Adrenal gland (tissue), 9 donors: ENCODE measurements at regions not wholly inside any gene's neighbourhood (a gene's known extent, or its start where the extent isn't known, plus 50 kb on each side); places are given as distances from the start of the nearest gene placed in this dataset.

Source experiments
- DNase-seq, 7 donors: peaks; one replicate each; pipeline ENCODE4 v3.0.0-alpha.2; 2019 to 2020
- H3K27ac ChIP-seq, 5 donors: fragments of 200-600 bp; sonication (generic) in 4 of 5; 1 replicate in 3 of 5; 2 replicates in 2 of 5; pipeline versions ENCODE4 v1.5.1 to v1.8.0; 2016 to 2020; ENCODE audit warnings: mild to moderate bottlenecking in 1 of 5
- H3K27me3 ChIP-seq: fragments of 200-600 bp; 2 replicates; pipeline ENCODE4 v1.8.0; 2021
- H3K36me3 ChIP-seq, 2 donors: fragments of 200-600 bp; replicated peaks in 1 of 2; 1 replicate in 1 of 2; 2 replicates in 1 of 2; pipeline versions ENCODE4 v1.5.1 to v1.8.0; 2018 to 2022
- H3K4me1 ChIP-seq, 2 donors: fragments of 200-600 bp; replicated peaks in 1 of 2; 1 replicate in 1 of 2; 2 replicates in 1 of 2; pipeline versions ENCODE4 v1.5.1 to v1.8.0; 2018 to 2021
- H3K4me3 ChIP-seq, 4 donors: fragments of 200-600 bp; sonication (generic) in 3 of 4; one replicate each; pipeline ENCODE4 v1.5.1; 2016 to 2018
- H3K9me3 ChIP-seq, 3 donors: fragments of 200-600 bp; sonication (generic) in 1 of 3; replicated peaks in 1 of 3; 1 replicate in 2 of 3; 2 replicates in 1 of 3; pipeline versions ENCODE4 v1.5.1 to v1.8.0; 2016 to 2021
- POLR2A ChIP-seq, 2 donors: fragments of 450-650 bp; IDR thresholded peaks; one replicate each; pipeline ENCODE4 v1.6.1; 2017; ENCODE audit warnings: antibody characterized with exemption in 2 of 2, mild to moderate bottlenecking in 2 of 2, moderate library complexity in 1 of 2
- WGBS, 4 donors: extraction: QIAGEN DNeasy Blood & Tissue Kit in 2 of 4; methylation state at CpG; one replicate each; pipeline versions ENCODE4 v1.1.5 to v1.1.7; 2013 to 2017; 5-methylcytosine and 5-hydroxymethylcytosine counted together
- intact Hi-C, 2 donors: fragments of 100-400 bp; cut with DNase I; formaldehyde crosslinking; loops; one replicate each; pipeline versions ENCODE4 v1.14.1 to v1.15.0; 2022 to 2023
- TF ChIP-seq, protein P1 (sequence below), 6 experiments: fragments of 450-650 bp in 4 of 6; fragments of 200-600 bp in 2 of 6; sonication (generic) in 1 of 6; IDR thresholded peaks; 1 replicate in 5 of 6; 2 replicates in 1 of 6; pipeline versions ENCODE4 v1.5.1 to v1.8.0; 2016 to 2021; ENCODE audit warnings: antibody characterized with exemption in 6 of 6, mild to moderate bottlenecking in 2 of 6, moderate library complexity in 1 of 6
- donor health status: healthy with polysubstance abuse.
- donor health status: Bipolar disorder and iron deficiency.
- donor health status: DM: yes; HTN: yes; CAD: no.
- donor health status: DM: no; HTN: no; CAD: no.
- donor health status: DM: no; HTN: no; CAD: no.

DNA sequence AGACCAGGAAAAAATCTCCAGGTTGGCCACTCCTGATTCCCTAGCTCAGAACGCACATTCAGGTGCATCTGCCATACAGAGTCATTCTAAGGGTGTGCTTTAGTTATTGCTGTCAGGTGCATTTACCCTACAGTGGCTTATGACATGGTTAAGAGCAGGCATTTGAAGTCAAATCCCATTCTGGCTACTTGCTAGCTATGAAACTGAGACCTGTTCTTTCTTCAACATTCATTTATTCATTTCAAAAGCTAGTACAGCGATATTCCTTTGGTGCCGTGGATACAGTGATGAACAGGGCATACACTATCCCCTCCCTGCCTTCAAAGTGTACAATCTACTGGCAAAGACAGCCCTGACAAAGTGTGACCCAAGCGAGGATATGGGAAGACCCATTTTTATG lies 508.3 kb downstream of the NPIPA7 start:
- DNase-seq: no peak
- intact Hi-C loops: no loop called here
- WGBS, 4 donors: 89 to 94% (median 91%) methylated on average over 4 of the region's 4 CpGs
- Histone ChIP-seq H3K9me3 (no peaks in the 10 kb centered on the region), H3K36me3 (no peaks in the 10 kb centered on the region), H3K4me3 (no peak overlapping the region), H3K27me3 (no peaks in the 10 kb centered on the region), H3K27ac (no peak overlapping the region), H3K4me1 (no peaks in the 10 kb centered on the region)
- TF ChIP-seq, protein P1, sequence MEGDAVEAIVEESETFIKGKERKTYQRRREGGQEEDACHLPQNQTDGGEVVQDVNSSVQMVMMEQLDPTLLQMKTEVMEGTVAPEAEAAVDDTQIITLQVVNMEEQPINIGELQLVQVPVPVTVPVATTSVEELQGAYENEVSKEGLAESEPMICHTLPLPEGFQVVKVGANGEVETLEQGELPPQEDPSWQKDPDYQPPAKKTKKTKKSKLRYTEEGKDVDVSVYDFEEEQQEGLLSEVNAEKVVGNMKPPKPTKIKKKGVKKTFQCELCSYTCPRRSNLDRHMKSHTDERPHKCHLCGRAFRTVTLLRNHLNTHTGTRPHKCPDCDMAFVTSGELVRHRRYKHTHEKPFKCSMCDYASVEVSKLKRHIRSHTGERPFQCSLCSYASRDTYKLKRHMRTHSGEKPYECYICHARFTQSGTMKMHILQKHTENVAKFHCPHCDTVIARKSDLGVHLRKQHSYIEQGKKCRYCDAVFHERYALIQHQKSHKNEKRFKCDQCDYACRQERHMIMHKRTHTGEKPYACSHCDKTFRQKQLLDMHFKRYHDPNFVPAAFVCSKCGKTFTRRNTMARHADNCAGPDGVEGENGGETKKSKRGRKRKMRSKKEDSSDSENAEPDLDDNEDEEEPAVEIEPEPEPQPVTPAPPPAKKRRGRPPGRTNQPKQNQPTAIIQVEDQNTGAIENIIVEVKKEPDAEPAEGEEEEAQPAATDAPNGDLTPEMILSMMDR (IDR thresholded peaks at IDR 0.05): no peak
- no peak for TF ChIP-seq POLR2A (IDR thresholded peaks at IDR 0.05)

DNA sequence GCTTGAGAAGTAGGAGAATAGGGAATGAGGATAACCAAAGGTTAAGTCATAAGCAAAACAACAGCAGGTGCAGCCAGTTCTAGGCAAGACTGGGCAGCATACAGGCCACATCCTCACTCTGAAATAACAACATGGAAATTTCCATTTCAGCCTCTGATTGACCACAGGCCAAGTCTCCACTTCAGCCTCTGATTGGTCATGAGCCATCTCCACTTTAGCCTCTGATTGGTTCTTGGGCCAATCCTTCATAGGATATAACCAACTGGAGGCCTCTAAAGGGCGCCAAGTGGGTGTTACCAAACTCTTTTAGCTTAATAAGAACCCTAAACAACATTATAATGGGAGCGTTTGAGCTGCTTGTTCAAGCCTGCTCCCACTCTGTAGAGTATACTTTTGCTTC lies 512.0 kb downstream of the NPIPA7 start:
- no peaks in the 10 kb centered on the region for H3K27me3 ChIP-seq

DNA sequence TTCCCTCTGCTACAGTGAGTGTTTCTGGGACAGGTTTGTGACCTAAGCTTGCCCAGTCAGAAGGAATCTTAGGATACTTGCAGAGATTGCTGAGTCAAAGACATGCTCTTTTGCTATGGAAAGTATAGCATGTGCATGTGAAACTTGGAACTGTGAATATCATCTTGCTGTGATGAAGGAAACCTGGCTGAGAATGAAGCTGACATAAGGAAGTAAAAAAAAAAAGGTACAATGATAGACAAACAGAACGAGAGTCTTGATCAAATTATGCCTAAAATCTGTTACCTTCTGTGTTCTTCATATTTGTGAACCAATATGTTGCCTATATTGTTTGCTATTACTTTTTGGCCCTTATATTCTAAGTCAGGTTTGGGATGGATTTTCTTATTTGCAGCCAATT lies 525.7 kb downstream of the NPIPA7 start:
- peaks cover 0 to 12% (median 0%) of the 10 kb centered on the region in 3 donors for H3K9me3 ChIP-seq

More for the DNA sequence above, 512.0 kb downstream of the NPIPA7 start:
- Histone ChIP-seq H3K9me3 (no peaks in the 10 kb centered on the region), H3K4me3 (no peak overlapping the region), H3K36me3 (no peaks in the 10 kb centered on the region), H3K4me1 (no peaks in the 10 kb centered on the region), H3K27ac (no peak overlapping the region)
- intact Hi-C loops: no loop called here
- no peak for TF ChIP-seq POLR2A (IDR thresholded peaks at IDR 0.05)
- TF ChIP-seq, protein P1 (IDR thresholded peaks at IDR 0.05): no peak
- WGBS, 4 donors: 59 to 83% (median 79%) methylated on average over 2 of the region's 2 CpGs
- DNase-seq: no peak

DNA sequence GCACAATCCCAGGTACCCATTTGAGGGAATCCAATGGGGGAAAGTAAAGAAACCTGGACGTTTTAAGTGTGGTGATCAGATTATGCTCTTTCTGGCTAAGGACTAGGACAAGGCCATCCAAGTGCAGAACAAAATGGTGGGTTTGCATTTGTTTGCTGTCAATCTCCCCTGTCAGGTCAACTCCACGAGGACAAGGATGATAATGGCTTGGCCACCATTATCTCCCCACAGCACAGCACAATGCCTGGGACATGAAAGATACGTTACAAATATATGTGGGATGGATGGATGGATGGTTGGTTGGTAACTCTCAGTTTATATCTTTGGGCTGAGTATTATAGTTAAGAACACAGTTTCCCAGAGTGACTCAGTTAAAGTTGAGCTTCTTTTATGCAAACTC lies 526.9 kb downstream of the NPIPA7 start:
- Histone ChIP-seq H3K36me3 (no peaks in the 10 kb centered on the region), H3K27me3 (no peaks in the 10 kb centered on the region), H3K9me3 (peaks cover 0 to 3% (median 0%) of the 10 kb centered on the region in 3 donors), H3K4me1 (no peaks in the 10 kb centered on the region), H3K4me3 (no peak overlapping the region), H3K27ac (no peak overlapping the region)
- TF ChIP-seq POLR2A (IDR thresholded peaks at IDR 0.05): no peak
- TF ChIP-seq, protein P1 (IDR thresholded peaks at IDR 0.05): no peak
- intact Hi-C loops: no loop called here
- no peak for DNase-seq
- WGBS, 4 donors: 52 to 81% (median 63%) methylated on average over 3 of the region's 3 CpGs

More for the DNA sequence above, 525.7 kb downstream of the NPIPA7 start:
- no peak overlapping the region for H3K27ac ChIP-seq
- H3K36me3 ChIP-seq: no peaks in the 10 kb centered on the region
- 71 to 94% (median 82%) methylated on average over 1 of the region's 1 CpG for WGBS, 4 donors
- TF ChIP-seq, protein P1 (IDR thresholded peaks at IDR 0.05): no peak
- no peak for TF ChIP-seq POLR2A (IDR thresholded peaks at IDR 0.05)
- no peak for DNase-seq
- intact Hi-C loops: no loop called here
- no peaks in the 10 kb centered on the region for H3K4me1 ChIP-seq
- no peaks in the 10 kb centered on the region for H3K27me3 ChIP-seq
- H3K4me3 ChIP-seq: no peak overlapping the region
